HL-60 (cell line): ENCODE measurements at regions not wholly inside any gene's neighbourhood (a gene's known extent, or its start where the extent isn't known, plus 50 kb on each side); places are given as distances from the start of the nearest gene placed in this dataset.

Experiments
- DNase-seq, 2 experiments: peaks; one replicate each; pipeline ENCODE4 v3.0.0-alpha.2; 2010 to 2020; ENCODE audit warnings: low read depth in 1 of 2, low spot score in 1 of 2
- H3K27ac ChIP-seq: fragments of 250-450 bp; sonication (Bioruptor Pico); replicated peaks from 2 replicates; pipeline ENCODE4 v1.5.1; 2020; ENCODE audit warnings: mild to moderate bottlenecking, moderate library complexity
- H3K27me3 ChIP-seq: fragments of 250-450 bp; sonication (Bioruptor Pico); 2 replicates; pipeline ENCODE4 v1.5.1; 2021; ENCODE audit warnings: mild to moderate bottlenecking, moderate library complexity; ENCODE audit not compliant: insufficient read depth, poor library complexity, severe bottlenecking
- H3K4me3 ChIP-seq: replicated peaks from 2 replicates; pipeline ENCODE4 v1.5.1; 2011; ENCODE audit warnings: mild to moderate bottlenecking, control low read depth, low read length; ENCODE audit not compliant: insufficient read depth
- CTCF ChIP-seq: IDR thresholded peaks from one replicate; pipeline ENCODE4 v1.5.1; 2011; ENCODE audit warnings: low read length, control low read depth, inconsistent platforms; ENCODE audit not compliant: insufficient read depth
- GABPA ChIP-seq: IDR thresholded peaks from 2 replicates; pipeline ENCODE4 v1.6.1; 2012; ENCODE audit warnings: low read depth
- POLR2AphosphoS5 ChIP-seq: IDR thresholded peaks from 2 replicates; pipeline ENCODE4 v1.6.1; 2012; ENCODE audit warnings: low read depth
- REST ChIP-seq: IDR thresholded peaks from 2 replicates; pipeline ENCODE4 v1.6.1; 2012; ENCODE audit warnings: low read depth; ENCODE audit not compliant: insufficient replicate concordance
- SPI1 ChIP-seq: IDR thresholded peaks from 2 replicates; pipeline ENCODE4 v1.6.1; 2012; ENCODE audit warnings: low read depth, mild to moderate bottlenecking, borderline replicate concordance

GRCh38 chr13:50235604-50236342 is 220.5 kb downstream of the KCNRG start:
- no peak for TF ChIP-seq POLR2AphosphoS5
- no peak for TF ChIP-seq SPI1
- no peak for TF ChIP-seq CTCF
- no peak for TF ChIP-seq GABPA
- TF ChIP-seq REST, result no peak
- Histone ChIP-seq H3K27me3 (no peaks in the 10 kb centered on the region), H3K27ac (no peak overlapping the region), H3K4me3 (no peak overlapping the region)
- DNase-seq, result no peak

GRCh38 chr13:50236898-50237318 is 221.7 kb downstream of the KCNRG start:
- H3K27ac ChIP-seq, result no peak overlapping the region
- TF ChIP-seq SPI1 (no peak), CTCF (no peak), POLR2AphosphoS5 (no peak), GABPA (no peak), REST (no peak)
- no peak for DNase-seq
- H3K4me3 ChIP-seq, result no peak overlapping the region
- H3K27me3 ChIP-seq, result no peaks in the 10 kb centered on the region

GRCh38 chr13:50238922-50239321 is 223.7 kb downstream of the KCNRG start:
- Histone ChIP-seq H3K4me3 (no peak overlapping the region), H3K27me3 (no peaks in the 10 kb centered on the region)
- no peak for TF ChIP-seq POLR2AphosphoS5
- no peak for TF ChIP-seq SPI1
- TF ChIP-seq REST, result no peak
- TF ChIP-seq GABPA, result no peak
- no peak for TF ChIP-seq CTCF

More at GRCh38 chr13:50238922-50239321, 223.7 kb downstream of the KCNRG start:
- DNase-seq, result no peak
- H3K27ac ChIP-seq, result no peak overlapping the region
